ENCODE measurements at regions not wholly inside any gene's neighbourhood (a gene's known extent, or its start where the extent isn't known, plus 50 kb on each side); places are given as distances from the start of the nearest gene placed in this dataset.

DNA sequence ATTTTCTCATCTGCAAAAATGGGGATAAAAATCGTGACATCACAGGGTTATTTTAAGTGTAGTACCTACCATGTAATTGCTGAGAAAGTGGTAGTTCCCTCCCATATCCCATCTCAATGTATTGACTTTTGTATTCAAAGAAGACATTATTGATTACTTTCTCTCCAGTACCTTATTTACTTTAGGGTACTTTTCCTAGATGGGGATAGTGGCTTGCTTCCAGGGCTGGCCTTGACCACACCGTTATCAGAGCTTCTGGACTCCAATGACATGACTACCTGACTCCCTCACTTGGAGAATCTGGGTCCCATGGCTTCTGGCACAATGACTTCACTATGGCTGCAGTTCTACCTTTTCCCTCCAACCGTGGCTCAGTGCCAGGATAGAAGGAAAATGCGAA, 58.2 kb upstream of the EOLA2 start:
- intact Hi-C loops (cut with micrococcal nuclease; ENCODE audit: unreplicated experiment) (no loop called here), in situ Hi-C loops (cut with HindIII; ENCODE audit: low pct_unique_long_range_greater_than_20kb, low sequenced_read_pairs) (no loop called here)
- CTCF ChIA-PET, result interaction anchor here (0.7 kb wide), 1 partner anchor 367 kb away, joined by 7 read pairs; no protein-coding TSS in a partner anchor
- ATAC-seq (no peak), DNase-seq (ENCODE audit: low read depth, low spot score) (no peak)
- Histone ChIP-seq H3K27ac (ENCODE audit: low read length) (no peak overlapping the region), H3K4me1 (ENCODE audit: control insufficient read depth, insufficient read depth, low read length) (no peaks in the 10 kb centered on the region), H3K4me3 (ENCODE audit: low read depth in 2 of 2, low read length in 2 of 2) (no peak overlapping the region), H3K9me3 (ENCODE audit: control insufficient read depth, insufficient read depth, low read depth, low read length) (no peaks in the 10 kb centered on the region), H3K27me3 (ENCODE audit: control insufficient read depth, insufficient read depth, low read length) (no peaks in the 10 kb centered on the region), H3K36me3 (ENCODE audit: control insufficient read depth, insufficient read depth, low read length) (no peaks in the 10 kb centered on the region)
- TF ChIP-seq, protein P1, sequence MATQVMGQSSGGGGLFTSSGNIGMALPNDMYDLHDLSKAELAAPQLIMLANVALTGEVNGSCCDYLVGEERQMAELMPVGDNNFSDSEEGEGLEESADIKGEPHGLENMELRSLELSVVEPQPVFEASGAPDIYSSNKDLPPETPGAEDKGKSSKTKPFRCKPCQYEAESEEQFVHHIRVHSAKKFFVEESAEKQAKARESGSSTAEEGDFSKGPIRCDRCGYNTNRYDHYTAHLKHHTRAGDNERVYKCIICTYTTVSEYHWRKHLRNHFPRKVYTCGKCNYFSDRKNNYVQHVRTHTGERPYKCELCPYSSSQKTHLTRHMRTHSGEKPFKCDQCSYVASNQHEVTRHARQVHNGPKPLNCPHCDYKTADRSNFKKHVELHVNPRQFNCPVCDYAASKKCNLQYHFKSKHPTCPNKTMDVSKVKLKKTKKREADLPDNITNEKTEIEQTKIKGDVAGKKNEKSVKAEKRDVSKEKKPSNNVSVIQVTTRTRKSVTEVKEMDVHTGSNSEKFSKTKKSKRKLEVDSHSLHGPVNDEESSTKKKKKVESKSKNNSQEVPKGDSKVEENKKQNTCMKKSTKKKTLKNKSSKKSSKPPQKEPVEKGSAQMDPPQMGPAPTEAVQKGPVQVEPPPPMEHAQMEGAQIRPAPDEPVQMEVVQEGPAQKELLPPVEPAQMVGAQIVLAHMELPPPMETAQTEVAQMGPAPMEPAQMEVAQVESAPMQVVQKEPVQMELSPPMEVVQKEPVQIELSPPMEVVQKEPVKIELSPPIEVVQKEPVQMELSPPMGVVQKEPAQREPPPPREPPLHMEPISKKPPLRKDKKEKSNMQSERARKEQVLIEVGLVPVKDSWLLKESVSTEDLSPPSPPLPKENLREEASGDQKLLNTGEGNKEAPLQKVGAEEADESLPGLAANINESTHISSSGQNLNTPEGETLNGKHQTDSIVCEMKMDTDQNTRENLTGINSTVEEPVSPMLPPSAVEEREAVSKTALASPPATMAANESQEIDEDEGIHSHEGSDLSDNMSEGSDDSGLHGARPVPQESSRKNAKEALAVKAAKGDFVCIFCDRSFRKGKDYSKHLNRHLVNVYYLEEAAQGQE (IDR thresholded peaks at IDR 0.05; ENCODE audit: insufficient read depth in 1 of 2, low read depth in 2 of 2, low read length in 1 of 2), result no peak
- no peak for TF ChIP-seq TCF7L2 (IDR thresholded peaks at IDR 0.05; ENCODE audit: low read depth, low read length)
- no peak for TF ChIP-seq SIN3A (IDR thresholded peaks at IDR 0.05; ENCODE audit: borderline replicate concordance, insufficient read depth, low read depth, low read length)
- TF ChIP-seq, protein P2, sequence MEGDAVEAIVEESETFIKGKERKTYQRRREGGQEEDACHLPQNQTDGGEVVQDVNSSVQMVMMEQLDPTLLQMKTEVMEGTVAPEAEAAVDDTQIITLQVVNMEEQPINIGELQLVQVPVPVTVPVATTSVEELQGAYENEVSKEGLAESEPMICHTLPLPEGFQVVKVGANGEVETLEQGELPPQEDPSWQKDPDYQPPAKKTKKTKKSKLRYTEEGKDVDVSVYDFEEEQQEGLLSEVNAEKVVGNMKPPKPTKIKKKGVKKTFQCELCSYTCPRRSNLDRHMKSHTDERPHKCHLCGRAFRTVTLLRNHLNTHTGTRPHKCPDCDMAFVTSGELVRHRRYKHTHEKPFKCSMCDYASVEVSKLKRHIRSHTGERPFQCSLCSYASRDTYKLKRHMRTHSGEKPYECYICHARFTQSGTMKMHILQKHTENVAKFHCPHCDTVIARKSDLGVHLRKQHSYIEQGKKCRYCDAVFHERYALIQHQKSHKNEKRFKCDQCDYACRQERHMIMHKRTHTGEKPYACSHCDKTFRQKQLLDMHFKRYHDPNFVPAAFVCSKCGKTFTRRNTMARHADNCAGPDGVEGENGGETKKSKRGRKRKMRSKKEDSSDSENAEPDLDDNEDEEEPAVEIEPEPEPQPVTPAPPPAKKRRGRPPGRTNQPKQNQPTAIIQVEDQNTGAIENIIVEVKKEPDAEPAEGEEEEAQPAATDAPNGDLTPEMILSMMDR (IDR thresholded peaks at IDR 0.05), result no peak
- TF ChIP-seq POLR2AphosphoS5 (IDR thresholded peaks at IDR 0.05; ENCODE audit: low read depth, low read length), result no peak
- no TSS peak for BruUV-seq (replicated peaks)
- POLR2A ChIA-PET, result no interaction called here

DNA sequence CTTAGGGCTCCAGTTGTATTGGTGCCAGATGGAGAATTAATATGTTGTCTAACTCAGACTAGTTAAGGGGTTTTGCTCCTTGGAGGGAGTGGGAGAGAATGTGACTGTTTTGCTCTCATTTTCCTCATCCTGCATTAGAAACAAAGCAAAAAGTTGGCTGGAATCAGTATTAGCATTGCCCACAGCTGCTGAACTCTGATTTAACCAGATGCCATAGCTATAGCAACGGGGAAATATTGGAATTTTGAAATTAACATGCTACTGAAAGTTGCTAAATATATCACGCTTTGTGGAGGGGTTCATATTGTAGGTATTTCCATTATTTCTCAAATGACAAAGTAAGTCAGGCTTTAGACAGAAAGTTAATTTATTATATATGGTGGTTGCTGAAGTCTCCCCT, 66.7 kb upstream of the EOLA2 start:
- Histone ChIP-seq H3K36me3 (ENCODE audit: control insufficient read depth, insufficient read depth, low read length) (no peaks in the 10 kb centered on the region), H3K4me3 (ENCODE audit: low read depth in 2 of 2, low read length in 2 of 2) (no peak overlapping the region), H3K27ac (ENCODE audit: low read length) (no peak overlapping the region), H3K4me1 (ENCODE audit: control insufficient read depth, insufficient read depth, low read length) (no peaks in the 10 kb centered on the region), H3K9me3 (ENCODE audit: control insufficient read depth, insufficient read depth, low read depth, low read length) (no peaks in the 10 kb centered on the region), H3K27me3 (ENCODE audit: control insufficient read depth, insufficient read depth, low read length) (no peaks in the 10 kb centered on the region)
- POLR2A ChIA-PET, result no interaction called here
- no TSS peak for BruUV-seq (replicated peaks)
- ATAC-seq (no peak), DNase-seq (ENCODE audit: low read depth, low spot score) (no peak)
- in situ Hi-C loops (cut with HindIII; ENCODE audit: low pct_unique_long_range_greater_than_20kb, low sequenced_read_pairs) (no loop called here), intact Hi-C loops (cut with micrococcal nuclease; ENCODE audit: unreplicated experiment) (no loop called here)
- CTCF ChIA-PET, result no interaction called here
- TF ChIP-seq SIN3A (IDR thresholded peaks at IDR 0.05; ENCODE audit: borderline replicate concordance, insufficient read depth, low read depth, low read length) (no peak), TCF7L2 (IDR thresholded peaks at IDR 0.05; ENCODE audit: low read depth, low read length) (no peak), POLR2AphosphoS5 (IDR thresholded peaks at IDR 0.05; ENCODE audit: low read depth, low read length) (no peak)
- TF ChIP-seq, protein P1 (IDR thresholded peaks at IDR 0.05; ENCODE audit: insufficient read depth in 1 of 2, low read depth in 2 of 2, low read length in 1 of 2), result no peak
- TF ChIP-seq, protein P2 (IDR thresholded peaks at IDR 0.05), result no peak

Data from Panc1 (cell line).